Kidney epithelial cell (primary cell): ENCODE measurements at regions not wholly inside any gene's neighbourhood (a gene's known extent, or its start where the extent isn't known, plus 50 kb on each side); places are given as distances from the start of the nearest gene placed in this dataset.

Experiments
- DNase-seq: peaks from one replicate; pipeline ENCODE4 v3.0.0-alpha.2; 2010; ENCODE audit warnings: low read depth
- H3K27me3 ChIP-seq: 2 replicates; pipeline ENCODE4 v1.6.0; 2011; ENCODE audit warnings: low read length; ENCODE audit not compliant: control insufficient read depth, insufficient read depth
- H3K36me3 ChIP-seq: 2 replicates; pipeline ENCODE4 v1.5.1; 2011; ENCODE audit warnings: low read length; ENCODE audit not compliant: control insufficient read depth, insufficient read depth
- H3K4me3 ChIP-seq: 2 replicates; pipeline ENCODE4 v1.5.1; 2011; ENCODE audit warnings: low read depth, mild to moderate bottlenecking, control low read depth, low read length
- CTCF ChIP-seq: IDR thresholded peaks from 2 replicates; pipeline ENCODE4 v1.5.1; 2011; ENCODE audit warnings: mild to moderate bottlenecking, moderate library complexity, low read length, control low read depth, inconsistent platforms; ENCODE audit not compliant: insufficient read depth, poor library complexity, severe bottlenecking

- TF ChIP-seq CTCF = no peak
- Histone ChIP-seq H3K27me3 (peaks cover 2% of the 10 kb centered on the region), H3K4me3 (no peak overlapping the region), H3K36me3 (no peaks in the 10 kb centered on the region)
- DNase-seq = no peak
Observed at GRCh38 chr3:17939157-17939556, 196.7 kb upstream of the TBC1D5 start.

- no peaks in the 10 kb centered on the region for H3K36me3 ChIP-seq
- no peak for TF ChIP-seq CTCF
- no peak for DNase-seq
- no peak overlapping the region for H3K4me3 ChIP-seq
- H3K27me3 ChIP-seq = peaks cover 2% of the 10 kb centered on the region
Observed at GRCh38 chr3:17938313-17938712, 195.9 kb upstream of the TBC1D5 start.

GRCh38 chr3:17936736-17937480, 194.5 kb upstream of the TBC1D5 start:
- no peak for DNase-seq
- no peak for TF ChIP-seq CTCF
- H3K27me3 ChIP-seq = peaks cover 2% of the 10 kb centered on the region
- H3K4me3 ChIP-seq = no peak overlapping the region
- H3K36me3 ChIP-seq = no peaks in the 10 kb centered on the region

GRCh38 chr3:17935222-17935621, 192.8 kb upstream of the TBC1D5 start:
- no peak for DNase-seq
- Histone ChIP-seq H3K4me3 (no peak overlapping the region), H3K27me3 (peaks cover 2% of the 10 kb centered on the region), H3K36me3 (no peaks in the 10 kb centered on the region)
- no peak for TF ChIP-seq CTCF

- Histone ChIP-seq H3K36me3 (no peaks in the 10 kb centered on the region), H3K4me3 (no peak overlapping the region), H3K27me3 (peaks cover 2% of the 10 kb centered on the region)
- TF ChIP-seq CTCF = no peak
- no peak for DNase-seq
Observed at GRCh38 chr3:17932136-17932771, 189.8 kb upstream of the TBC1D5 start.
